ENCODE measurements at regions not wholly inside any gene's neighbourhood (a gene's known extent, or its start where the extent isn't known, plus 50 kb on each side); places are given as distances from the start of the nearest gene placed in this dataset.

DNA sequence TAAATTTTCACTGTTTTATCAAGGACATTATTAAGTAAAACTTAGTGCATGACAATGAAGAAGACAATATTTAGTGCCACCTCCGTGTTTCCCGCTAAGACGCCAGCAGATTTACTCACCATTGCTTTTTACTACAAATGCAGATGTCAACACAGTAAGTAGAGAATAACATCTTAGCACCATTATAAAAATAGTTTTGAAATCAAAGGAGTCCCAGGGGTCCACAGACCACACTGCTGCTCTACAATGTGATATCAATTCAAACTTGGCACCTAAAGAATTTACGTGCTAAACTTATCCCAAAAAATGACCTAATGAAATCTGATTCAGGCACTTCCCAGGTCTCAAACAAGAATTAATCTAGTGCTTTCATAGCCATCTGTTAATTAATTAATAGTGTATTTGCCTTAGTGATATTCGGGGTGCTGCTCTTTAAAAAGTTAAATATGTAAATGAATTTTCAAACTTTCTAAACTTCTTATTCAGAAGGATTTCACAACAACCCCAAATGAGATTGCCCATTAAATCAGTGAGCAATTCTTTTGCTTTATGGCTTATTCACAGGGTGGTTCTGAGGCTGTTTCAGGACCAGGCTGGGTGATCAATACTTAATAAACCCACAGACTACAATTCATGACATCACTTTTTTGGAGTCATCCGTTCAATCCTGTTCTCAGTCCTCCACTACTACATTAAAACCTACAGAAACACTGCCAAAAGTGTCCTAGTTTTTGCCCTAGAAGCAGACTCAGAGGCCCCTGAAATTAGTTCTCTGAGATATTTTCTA is 161.3 kb upstream of the LMNTD1 start:
- no peak for DNase-seq (ENCODE audit: low spot score)

DNA sequence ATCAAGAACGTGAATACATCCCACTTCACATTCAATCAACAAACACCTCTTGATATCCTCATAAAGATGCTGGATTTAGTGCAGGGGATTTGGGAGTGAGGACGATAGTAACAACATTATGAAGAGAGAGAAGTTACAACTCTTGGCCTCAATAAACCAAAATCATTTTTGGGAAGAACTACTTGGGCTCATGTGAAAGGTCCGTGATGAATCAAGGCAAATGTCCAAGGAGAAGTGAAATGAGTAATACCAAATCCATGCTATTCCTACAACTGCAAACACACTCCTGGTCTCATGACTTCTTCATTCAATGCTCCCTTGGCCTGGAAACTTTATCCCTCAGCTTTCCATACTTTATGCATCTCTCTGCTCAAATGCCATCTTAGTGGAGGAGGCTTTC is 162.0 kb upstream of the LMNTD1 start:
- no peak for DNase-seq (ENCODE audit: low spot score)

DNA sequence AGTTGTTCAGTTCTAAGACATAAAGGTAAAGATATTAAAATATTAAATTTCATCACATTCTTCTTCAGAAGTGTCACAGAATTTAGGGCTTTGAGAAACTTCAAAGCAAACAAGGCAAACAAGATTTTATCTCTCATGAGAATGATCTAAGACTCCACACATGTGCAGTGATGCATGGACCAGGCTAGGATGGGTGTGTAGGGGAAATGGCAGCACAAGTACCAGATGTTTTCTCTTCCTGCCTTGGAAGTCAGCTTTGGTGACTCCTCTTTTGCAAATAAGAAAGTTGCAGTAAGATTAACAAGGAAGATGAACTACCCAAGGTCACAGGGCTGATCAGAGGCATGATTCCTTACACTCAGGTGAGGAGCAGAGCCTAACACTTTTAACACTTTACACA is 163.8 kb upstream of the LMNTD1 start:
- no peak for DNase-seq (ENCODE audit: low spot score)

DNA sequence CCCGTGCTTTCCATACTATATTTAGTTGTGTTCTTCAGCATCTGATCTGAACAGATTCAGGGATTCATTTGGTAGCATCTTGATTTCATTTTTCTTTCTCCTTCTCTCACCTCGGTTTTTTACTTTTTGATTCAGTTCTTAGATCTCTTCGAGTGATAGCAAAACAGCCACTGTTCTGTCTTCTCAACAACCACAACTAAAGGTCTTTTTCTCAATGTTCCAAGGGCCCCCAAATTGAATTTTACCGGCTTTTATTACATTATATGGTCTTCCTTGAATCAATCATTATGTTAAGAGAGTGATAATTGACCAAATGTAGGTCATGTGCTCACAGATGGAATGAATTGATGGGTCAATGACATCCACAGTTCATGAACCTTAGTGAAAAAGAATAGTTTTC is 164.5 kb upstream of the LMNTD1 start:
- DNase-seq (ENCODE audit: low spot score) = no peak

DNA sequence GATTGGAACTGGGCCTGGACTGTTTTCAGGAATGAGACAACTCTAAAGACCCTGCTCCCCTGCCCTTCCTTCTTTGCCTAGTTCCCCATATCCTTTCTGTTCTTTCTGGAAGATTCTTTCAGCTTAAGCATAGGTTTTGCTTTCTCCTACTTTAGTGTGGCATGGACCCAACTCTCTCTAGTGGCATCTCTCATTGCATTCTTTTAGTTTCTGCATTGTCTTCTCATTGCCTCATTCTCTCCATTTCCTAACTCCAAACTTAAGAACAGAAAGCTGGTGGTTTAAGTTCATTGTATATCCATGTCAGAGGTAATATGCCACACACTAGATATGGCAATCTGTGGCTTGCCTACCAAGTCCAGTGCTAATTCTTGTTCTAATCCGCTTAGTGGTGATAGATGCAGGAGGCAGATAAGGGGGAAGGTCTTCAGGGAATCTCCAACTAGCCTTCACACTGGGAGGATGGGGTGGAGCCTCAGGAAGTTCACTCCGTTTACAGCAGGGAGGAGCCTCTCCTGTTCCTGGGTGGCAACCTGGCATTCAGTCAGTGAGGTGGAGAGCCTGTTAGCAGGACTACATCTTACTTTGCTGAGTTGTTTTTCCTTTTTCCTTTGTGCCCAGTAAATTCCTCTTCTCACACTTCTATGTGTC is 165.1 kb upstream of the LMNTD1 start:
- no peak for DNase-seq (ENCODE audit: low spot score)

DNA sequence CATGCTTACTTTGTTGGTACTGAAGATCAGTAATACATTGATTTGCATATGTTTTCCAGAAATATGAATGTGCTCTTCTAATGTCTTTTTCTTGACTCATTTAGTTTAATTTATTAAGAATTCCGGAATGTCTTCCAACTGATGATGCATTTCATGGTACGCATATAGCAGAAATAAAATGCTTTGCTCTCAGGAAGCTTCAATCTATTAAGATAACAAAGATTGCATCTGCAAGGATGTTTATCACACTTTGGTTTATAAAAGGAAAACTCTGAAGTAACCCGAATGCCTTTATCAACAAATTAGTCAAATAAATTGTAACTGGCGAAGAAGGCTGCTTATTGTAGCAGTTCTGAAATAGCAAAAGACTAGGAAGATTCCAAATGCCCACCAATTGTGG is 166.4 kb upstream of the LMNTD1 start:
- DNase-seq (ENCODE audit: low spot score) = no peak

DNA sequence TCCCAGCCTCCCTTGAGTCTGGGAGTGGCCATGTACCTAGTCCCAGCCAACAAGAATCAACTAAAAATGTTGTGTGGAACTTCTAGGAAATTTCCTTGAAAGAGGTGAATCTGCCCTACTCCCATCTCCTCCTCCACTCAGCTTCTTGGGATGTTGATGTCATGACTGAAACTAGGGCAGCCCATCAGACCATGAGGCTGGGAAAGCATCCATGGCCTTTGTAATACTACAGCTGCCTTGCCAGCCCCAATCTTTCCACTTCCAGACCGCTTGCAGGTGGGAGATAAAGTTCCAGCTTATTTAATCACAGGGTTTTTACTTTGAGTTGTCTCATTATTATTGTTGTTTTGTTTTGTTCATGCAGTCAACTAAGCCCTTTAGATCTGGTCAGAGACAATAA is 170.3 kb upstream of the LMNTD1 start:
- no peak for DNase-seq (ENCODE audit: low spot score)

DNA sequence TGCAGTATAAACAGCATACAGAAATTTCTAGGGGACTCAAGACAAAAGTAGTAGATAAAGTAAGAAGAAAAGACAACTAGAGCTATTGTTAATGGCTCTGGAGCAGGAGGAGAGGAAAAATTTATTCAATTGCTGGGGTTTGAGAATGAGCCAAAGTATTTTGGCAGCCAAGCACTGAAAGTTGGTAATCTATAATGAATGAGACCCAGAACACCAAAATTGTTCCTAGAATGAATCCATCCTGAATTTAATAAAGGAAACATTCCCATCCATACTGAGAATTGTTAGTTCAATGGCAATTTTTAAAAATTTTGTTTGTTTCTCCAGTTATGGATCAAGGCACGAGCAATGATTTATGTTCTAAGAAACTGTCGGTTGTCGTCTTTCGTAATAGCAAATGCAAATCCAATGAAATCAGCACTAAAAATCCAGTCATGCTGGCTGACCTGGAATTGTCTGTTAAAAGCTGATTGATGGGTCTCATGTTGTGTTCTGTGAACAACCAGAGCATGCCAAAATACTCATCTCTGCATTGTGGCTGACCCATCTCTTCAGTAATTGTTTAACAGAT is 170.9 kb upstream of the LMNTD1 start:
- no peak for DNase-seq (ENCODE audit: low spot score)

DNA sequence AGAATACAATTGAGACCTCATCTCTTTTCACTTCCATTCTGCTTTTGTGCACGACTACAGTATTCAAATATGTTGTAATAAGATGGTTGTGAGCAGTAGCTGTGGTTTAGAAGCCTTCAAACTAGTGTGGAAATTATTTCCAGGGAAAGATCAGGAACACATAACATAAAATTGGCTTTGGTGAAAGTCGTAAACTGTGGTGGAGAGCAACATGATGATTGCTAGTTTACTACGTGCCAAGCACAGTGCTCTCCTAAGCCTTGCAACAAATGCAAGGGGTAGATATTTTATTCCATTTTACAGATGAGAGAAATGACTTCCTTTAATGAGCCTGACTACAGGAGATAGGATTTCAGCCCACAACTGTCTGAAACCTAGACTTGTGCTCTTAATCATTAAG is 172.4 kb upstream of the LMNTD1 start:
- DNase-seq (ENCODE audit: low spot score) = no peak

DNA sequence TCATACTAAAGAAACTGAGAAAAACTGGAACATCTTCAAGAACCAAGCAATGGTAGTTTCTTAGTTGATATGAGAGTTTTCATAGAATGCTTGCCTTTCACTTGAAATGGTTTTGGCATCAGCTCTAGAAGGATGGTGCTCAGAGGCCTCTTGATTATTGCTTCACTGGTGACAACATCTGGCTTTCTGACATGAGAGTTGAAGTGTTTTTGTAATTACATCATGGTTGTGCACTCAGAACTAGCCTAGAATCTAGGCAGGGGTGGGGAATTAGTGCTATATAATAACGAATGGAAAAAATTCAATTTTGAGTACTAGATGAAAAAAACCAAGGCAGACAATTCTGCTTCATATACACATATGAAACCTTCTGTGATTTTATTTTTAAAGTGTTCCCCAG is 172.8 kb upstream of the LMNTD1 start:
- DNase-seq (ENCODE audit: low spot score) = no peak

DNA sequence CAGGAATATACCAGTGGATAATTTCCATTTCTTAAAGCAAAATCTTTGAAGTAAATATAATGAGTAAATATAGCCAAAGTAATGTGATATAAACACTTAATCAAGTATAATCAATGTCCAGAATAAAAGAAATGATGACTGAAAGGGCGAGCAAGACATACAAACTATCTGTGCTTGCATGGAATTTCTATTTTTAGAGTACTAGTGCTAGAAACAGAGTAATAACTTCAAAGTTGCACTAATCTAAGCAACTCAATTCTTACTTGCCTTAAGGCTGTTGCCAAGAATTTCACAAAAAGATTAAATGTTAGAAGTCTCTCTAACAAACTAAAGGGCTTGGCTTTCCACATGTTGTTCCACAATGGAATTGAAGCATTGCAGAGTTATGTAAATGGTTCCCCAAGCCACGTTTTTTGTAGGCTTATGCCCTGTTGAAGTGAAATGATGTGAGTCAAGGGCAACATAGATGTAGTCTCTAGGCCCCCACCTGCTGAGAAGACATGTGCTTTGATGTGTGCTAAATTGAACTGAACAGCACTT is 175.0 kb upstream of the LMNTD1 start:
- DNase-seq (ENCODE audit: low spot score) = no peak

DNA sequence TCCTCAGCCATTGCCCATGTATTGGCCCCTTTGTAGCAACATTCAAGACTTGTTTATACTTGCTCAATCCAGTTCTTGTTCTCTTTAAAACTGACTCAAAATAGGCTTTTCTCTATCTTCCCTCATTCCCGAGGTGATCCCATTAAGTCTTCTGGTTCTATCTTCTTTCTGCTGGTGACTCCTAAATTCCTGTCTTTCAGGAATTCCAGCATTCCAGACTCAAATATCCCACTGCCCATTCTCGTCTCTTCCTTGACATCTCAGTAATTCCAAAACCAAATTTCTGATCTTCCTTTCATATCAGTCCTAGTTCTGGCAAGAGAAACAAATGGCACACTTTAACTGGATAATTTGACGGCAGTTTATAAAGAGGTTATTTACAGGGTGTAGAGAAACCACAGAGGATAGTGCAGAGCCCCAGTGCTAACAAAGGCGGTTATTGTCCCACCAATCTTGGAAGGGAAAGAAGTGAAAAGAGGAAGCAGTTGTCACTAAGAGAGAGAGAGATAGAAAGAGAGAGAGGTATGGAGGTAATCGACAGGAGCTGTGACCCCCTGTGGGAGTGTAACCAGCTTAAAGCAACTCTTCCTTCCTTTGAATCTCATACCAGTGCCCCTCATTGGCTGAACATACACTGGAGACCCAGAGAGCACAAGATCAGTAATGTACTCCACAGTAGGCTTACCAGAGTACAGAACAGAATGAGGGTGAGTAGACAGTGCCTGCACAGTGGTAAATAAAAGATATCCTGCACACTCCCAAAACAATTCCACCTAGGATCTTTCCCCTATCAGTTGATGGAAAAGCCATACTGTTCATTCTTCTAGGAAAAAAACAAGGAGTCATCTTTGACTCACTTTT is 177.6 kb upstream of the LMNTD1 start:
- DNase-seq (ENCODE audit: low spot score) = no peak

DNA sequence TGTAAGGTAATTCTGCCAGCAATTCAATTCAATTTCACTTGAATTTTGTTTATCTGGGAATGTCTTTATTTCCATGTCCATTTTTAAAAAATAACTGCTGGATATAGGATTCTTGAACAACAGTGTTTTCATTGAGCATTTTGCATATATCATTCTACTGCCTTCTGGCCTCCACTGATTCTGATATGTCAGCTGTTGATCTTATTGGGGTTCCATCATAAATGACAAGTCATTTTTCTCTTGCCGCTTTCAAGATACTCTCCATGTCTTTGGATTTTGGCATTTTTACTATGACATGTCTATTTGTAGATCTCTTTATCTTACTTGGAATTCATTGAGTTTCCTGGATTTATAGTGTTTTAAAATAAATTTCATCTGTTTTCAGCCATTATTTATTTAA is 180.5 kb upstream of the LMNTD1 start:
- DNase-seq (ENCODE audit: low spot score) = no peak

DNA sequence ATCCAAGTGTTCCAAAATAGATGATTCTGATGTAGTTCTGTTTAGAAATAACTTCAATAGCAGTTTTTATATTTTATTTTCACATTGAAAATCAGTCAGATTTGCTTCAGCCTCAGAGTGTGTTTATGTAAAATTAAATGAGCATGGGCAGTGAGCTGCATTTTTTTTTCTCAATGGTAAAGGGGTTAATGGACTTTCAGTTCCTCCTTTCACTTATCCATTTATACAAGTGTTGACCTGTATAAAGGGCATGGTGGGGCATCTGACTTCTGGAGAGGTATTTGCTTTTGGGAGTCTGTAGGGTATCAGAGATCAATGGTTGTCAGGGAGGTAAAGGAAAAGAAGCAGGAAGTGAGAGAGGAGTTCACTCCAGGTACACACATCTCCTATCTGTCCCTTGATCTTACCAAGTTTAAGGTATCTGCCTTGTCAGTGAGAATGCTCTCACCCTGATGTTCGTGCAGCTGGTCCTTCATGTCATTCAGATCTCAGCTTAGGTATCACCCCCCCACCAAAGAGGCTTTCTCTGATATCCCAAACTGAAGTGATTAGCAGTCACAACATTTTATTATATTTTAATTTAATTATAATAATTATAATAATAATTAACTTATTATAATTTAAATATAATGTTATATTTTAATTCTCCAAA is 181.6 kb upstream of the LMNTD1 start:
- no peak for DNase-seq (ENCODE audit: low spot score)

DNA sequence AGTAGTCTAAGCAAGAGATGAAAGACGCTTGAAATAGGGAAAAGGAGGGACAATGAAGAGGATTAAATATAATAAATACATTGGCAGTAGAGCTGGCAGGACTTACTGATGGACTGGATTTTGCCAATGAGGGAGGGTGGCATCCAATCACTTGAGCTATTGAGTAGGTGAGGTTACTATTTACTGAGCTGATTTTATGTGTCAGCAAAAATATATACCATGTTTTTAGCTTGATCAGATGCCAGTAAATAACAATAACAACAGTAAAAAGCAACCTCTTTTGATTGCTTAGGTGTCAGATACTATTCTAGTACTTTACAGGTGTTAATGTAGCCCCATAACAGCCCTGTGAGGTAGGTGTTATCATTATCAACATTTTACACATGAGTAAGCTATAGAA is 187.5 kb upstream of the LMNTD1 start:
- DNase-seq (ENCODE audit: low spot score) = no peak

DNA sequence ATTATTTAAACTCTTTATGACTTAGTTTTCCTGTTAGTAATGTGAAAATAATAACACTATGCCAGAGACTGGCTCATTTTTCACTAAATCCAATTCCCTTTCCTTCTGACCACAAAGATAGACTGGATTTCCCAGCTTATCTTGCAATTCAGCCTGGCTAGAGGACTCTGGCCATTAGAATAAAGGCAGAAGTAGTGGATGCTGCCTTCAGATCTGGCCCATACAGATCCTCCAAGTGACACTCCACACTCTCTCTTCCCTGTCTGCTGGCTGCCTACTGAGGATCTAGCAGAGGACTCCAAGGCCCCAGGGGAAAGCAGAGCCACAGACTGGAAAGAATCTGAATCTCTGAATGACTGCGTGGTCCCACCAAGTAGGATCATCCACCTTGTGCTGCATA is 188.8 kb upstream of the LMNTD1 start:
- DNase-seq (ENCODE audit: low spot score) = no peak

DNA sequence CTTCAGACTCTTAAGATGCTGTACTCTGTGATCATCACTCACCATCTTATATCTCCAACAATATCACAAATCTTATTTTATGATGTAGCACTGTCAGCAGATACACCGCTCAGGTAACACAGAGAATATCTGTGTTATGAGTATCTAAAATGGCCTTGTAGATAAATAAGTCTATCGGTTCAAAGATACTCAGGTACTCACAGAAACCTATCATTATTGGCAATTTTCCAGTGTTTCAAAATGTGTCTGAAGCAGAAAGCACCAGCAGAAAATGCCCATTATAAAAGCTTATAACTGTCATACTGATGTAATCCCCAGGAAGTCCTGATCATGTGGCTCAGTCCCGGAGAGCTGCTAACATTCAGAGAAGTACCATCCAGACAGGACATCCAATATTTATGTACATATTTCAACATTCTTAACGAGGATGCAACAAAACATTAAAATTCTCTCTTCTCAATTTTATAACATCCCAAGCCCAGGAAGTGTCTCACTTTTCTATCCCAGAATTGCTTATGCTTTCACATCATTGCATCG is 190.7 kb upstream of the LMNTD1 start:
- DNase-seq (ENCODE audit: low spot score) = peak; percentile 4

DNA sequence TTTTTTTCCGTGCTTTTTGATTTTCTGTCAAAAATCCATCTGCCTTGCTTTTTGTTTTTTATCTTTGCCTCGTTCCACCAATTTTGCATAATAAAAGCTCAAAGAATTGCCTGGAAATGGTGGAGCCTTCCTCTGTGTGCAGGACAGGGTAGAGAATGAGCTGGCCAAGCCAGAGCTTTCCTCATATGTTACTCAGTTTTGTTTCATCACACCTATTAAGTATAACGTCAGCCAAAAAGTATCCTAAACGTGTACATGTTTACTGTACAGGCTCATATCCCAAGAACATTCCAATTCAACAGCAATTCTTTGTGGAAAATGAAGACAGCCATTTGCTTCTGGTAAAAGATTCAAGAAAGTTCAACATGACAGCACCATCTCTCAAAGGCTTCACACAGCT is 191.2 kb upstream of the LMNTD1 start:
- DNase-seq (ENCODE audit: low spot score) = no peak

DNA sequence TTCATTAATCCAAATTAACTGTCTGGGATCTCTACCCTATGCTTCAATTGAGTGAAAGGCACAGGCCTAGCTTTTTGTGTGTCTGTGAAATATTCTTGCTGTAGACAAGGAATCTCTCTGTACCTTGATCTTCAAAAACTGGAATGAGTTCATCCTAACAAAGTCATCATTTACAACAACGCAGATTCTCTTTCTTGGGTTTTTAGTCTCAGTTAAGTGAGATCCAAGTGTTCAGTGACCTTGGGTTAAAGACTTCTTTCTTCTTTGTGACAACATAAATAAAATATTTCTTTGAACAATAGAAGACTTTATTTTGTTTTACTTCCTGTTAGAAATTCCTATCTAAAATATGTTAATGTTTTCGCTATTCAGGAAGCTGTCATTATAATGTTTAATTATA is 192.2 kb upstream of the LMNTD1 start:
- peak; percentile 42 for DNase-seq (ENCODE audit: low spot score)

DNA sequence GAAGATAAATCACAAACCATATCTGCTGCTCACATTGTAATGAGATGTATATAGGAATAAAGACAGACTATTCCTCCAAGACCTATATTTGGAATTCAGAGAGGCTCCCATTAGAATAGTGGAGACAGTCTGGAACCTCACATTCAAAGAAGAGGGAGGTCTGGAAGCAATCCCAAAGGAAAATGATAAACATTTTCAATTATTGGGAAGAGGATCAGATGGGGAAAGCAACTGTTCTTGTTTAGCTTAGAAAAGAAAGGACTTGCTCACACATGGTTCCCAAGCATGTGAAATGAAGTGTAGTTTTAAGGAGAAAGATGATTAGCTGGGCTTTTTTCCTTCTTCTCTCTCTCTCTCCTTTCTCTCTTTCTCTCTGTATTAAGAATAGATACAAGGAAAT is 193.0 kb upstream of the LMNTD1 start:
- no peak for DNase-seq (ENCODE audit: low spot score)

DNA sequence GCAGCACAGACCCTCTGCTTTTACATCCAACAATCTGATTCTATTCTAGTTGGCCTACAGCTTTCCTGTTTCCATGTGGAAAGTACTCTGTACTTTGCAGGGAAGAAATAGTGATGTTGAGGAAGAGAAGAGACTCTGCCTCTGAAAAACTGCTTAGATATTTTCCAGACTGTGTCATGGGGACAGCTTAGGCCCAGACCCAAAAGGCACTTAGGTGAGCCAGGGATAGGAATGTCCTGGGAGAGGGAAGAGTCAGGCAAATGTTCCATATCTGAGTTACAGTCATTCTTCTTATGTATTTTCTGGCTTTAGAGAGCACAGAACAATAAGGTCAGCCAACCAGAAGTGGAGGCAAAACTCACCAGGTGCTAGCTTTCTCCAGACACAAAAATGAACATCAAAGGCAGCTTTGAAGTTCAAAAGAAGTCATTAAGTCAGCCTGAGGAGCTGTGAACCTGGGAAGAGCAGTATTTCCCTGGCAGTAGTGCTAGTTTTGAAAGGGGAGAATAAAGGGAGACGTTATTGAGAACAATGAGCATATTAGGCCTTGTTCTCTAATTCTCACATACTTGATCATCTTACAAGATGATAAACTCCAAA is 199.7 kb upstream of the LMNTD1 start:
- DNase-seq (ENCODE audit: low spot score) = no peak
